Amygdala (tissue), 56 donors: ENCODE measurements at regions not wholly inside any gene's neighbourhood (a gene's known extent, or its start where the extent isn't known, plus 50 kb on each side); places are given as distances from the start of the nearest gene placed in this dataset.

ENCODE experiments used
- DNase-seq, 56 donors: peaks; one replicate each; lab custom pipeline; 2025; lab: John Stamatoyannopoulos, UW

- DNase-seq, result no peak
These were observed 429.6 kb downstream of the EPM2A start for GRCh38 chr6:145305670-145306069.

- no peak for DNase-seq
These were observed 428.8 kb downstream of the EPM2A start for GRCh38 chr6:145306489-145306888.

- no peak for DNase-seq
These were observed 425.3 kb downstream of the EPM2A start for GRCh38 chr6:145309842-145310535.

GRCh38 chr6:145312481-145312880 lies 422.8 kb downstream of the EPM2A start:
- DNase-seq, result no peak

- DNase-seq, result no peak
These were observed 422.1 kb downstream of the EPM2A start for GRCh38 chr6:145313041-145313855.

GRCh38 chr6:145315982-145316600 lies 419.2 kb downstream of the EPM2A start:
- no peak for DNase-seq

- DNase-seq, result no peak
These were observed 416.4 kb downstream of the EPM2A start for GRCh38 chr6:145318952-145319351.

- no peak for DNase-seq
These were observed 415.7 kb downstream of the EPM2A start for GRCh38 chr6:145319605-145320004.

GRCh38 chr6:145323646-145324045 lies 411.7 kb downstream of the EPM2A start:
- no peak for DNase-seq

- DNase-seq, result no peak
These were observed 407.7 kb downstream of the EPM2A start for GRCh38 chr6:145327586-145327985.

GRCh38 chr6:145329257-145329656 lies 406.1 kb downstream of the EPM2A start:
- DNase-seq, result no peak

- DNase-seq, result no peak
These were observed 404.3 kb downstream of the EPM2A start for GRCh38 chr6:145331066-145331465.

GRCh38 chr6:145332011-145332410 lies 403.3 kb downstream of the EPM2A start:
- DNase-seq, result no peak

GRCh38 chr6:145336119-145336518 lies 399.2 kb downstream of the EPM2A start:
- no peak for DNase-seq

- DNase-seq, result no peak
These were observed 396.2 kb downstream of the EPM2A start for GRCh38 chr6:145339089-145339488.

GRCh38 chr6:145340256-145340655 lies 395.1 kb downstream of the EPM2A start:
- DNase-seq, result no peak

GRCh38 chr6:145345094-145345493 lies 390.2 kb downstream of the EPM2A start:
- no peak for DNase-seq

GRCh38 chr6:145347216-145347615 lies 388.1 kb downstream of the EPM2A start:
- no peak for DNase-seq

GRCh38 chr6:145349950-145350510 lies 385.3 kb downstream of the EPM2A start:
- DNase-seq, result no peak

GRCh38 chr6:145350928-145351327 lies 384.4 kb downstream of the EPM2A start:
- no peak for DNase-seq

GRCh38 chr6:145352382-145353080 lies 382.8 kb downstream of the EPM2A start:
- DNase-seq, result no peak
